SK-N-SH treated with all-trans-retinoic acid at 6 μM for 48 hours (cell line): ENCODE measurements at regions not wholly inside any gene's neighbourhood (a gene's known extent, or its start where the extent isn't known, plus 50 kb on each side); places are given as distances from the start of the nearest gene placed in this dataset.
"Not testable (repeated sequence)": the region's sequence is repeated elsewhere in the genome, so short reads cannot be mapped to it uniquely, and the experiment has no call there.

ENCODE experiments used
- CSDC2 ChIP-seq: fragments of 250-450 bp; sonication (Bioruptor Pico); IDR thresholded peaks from 2 replicates; pipeline ENCODE4 v1.5.0; 2020; ENCODE audit warnings: mild to moderate bottlenecking, moderate library complexity
- ESRRG ChIP-seq: fragments of 250-450 bp; sonication (Bioruptor Pico); IDR thresholded peaks from 2 replicates; pipeline ENCODE4 v1.6.1; 2021; ENCODE audit warnings: mild to moderate bottlenecking
- GLIS3 ChIP-seq: fragments of 250-450 bp; sonication (Bioruptor Pico); IDR thresholded peaks from 2 replicates; pipeline ENCODE4 v1.5.0; 2020; ENCODE audit warnings: mild to moderate bottlenecking, moderate library complexity
- ISL1 ChIP-seq: fragments of 250-450 bp; sonication (Bioruptor Pico); IDR thresholded peaks from 2 replicates; pipeline ENCODE4 v2.1.2; 2022; ENCODE audit warnings: mild to moderate bottlenecking, moderate library complexity
- RARB ChIP-seq: fragments of 250-450 bp; sonication (Bioruptor Pico); IDR thresholded peaks from 2 replicates; pipeline ENCODE4 v1.8.0; 2021; ENCODE audit warnings: mild to moderate bottlenecking, moderate library complexity
- SNAI2 ChIP-seq: fragments of 250-450 bp; sonication (Bioruptor Pico); IDR thresholded peaks from 2 replicates; pipeline ENCODE4 v1.5.0; 2020; ENCODE audit warnings: mild to moderate bottlenecking, moderate library complexity
- ZC3H10 ChIP-seq: fragments of 250-450 bp; sonication (Bioruptor Pico); IDR thresholded peaks from 2 replicates; pipeline ENCODE4 v1.5.1; 2021; ENCODE audit warnings: mild to moderate bottlenecking, moderate library complexity
- ZFP3 ChIP-seq: fragments of 250-450 bp; sonication (Bioruptor Pico); IDR thresholded peaks from 2 replicates; pipeline ENCODE4 v1.5.0; 2020; ENCODE audit warnings: mild to moderate bottlenecking, moderate library complexity
- ZNF70 ChIP-seq: fragments of 450-650 bp; formaldehyde crosslinking; IDR thresholded peaks from 2 replicates; pipeline ENCODE4 v1.5.0; 2020; ENCODE audit warnings: mild to moderate bottlenecking, moderate library complexity
- TF ChIP-seq, protein P1 (sequence below): fragments of 250-450 bp; sonication (Bioruptor Pico); IDR thresholded peaks from 2 replicates; pipeline ENCODE4 v1.8.0; 2020; ENCODE audit warnings: mild to moderate bottlenecking, moderate library complexity, borderline replicate concordance
- TF ChIP-seq, protein P2 (sequence below): fragments of 250-450 bp; sonication (Bioruptor Pico); IDR thresholded peaks from 2 replicates; pipeline ENCODE4 v1.5.1; 2020; ENCODE audit warnings: low read depth, mild to moderate bottlenecking, moderate library complexity
- TF ChIP-seq, protein P3 (sequence below): fragments of 250-450 bp; sonication (Bioruptor Pico); IDR thresholded peaks from 2 replicates; pipeline ENCODE4 v1.5.0; 2020; ENCODE audit warnings: mild to moderate bottlenecking, moderate library complexity

DNA sequence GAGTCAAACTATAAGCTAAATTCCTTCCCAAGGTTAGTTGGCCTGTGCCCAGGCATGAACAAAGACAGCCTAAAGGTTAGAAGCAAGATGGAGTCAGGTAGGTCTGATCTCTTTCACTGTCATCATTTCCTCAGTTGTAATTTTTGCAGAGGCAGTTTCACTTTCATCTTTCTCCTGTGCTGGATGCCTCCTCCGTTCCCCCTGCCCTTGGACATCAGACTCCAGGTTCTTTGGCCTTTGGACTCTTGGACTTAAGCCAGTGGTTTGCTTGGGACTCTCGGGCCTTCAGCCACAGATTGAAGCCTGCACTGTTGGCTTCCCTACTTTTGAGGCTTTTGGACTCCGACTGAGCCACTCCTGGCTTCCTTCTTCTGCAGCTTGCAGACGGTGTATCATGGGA is 4013.8 kb upstream of the TPTE start:
- TF ChIP-seq ZC3H10, RARB, ISL1, GLIS3, ZFP3, SNAI2, ESRRG, ZNF70, CSDC2 (CRISPR knock-in tag): not testable (repeated sequence)
- TF ChIP-seq, protein P1, sequence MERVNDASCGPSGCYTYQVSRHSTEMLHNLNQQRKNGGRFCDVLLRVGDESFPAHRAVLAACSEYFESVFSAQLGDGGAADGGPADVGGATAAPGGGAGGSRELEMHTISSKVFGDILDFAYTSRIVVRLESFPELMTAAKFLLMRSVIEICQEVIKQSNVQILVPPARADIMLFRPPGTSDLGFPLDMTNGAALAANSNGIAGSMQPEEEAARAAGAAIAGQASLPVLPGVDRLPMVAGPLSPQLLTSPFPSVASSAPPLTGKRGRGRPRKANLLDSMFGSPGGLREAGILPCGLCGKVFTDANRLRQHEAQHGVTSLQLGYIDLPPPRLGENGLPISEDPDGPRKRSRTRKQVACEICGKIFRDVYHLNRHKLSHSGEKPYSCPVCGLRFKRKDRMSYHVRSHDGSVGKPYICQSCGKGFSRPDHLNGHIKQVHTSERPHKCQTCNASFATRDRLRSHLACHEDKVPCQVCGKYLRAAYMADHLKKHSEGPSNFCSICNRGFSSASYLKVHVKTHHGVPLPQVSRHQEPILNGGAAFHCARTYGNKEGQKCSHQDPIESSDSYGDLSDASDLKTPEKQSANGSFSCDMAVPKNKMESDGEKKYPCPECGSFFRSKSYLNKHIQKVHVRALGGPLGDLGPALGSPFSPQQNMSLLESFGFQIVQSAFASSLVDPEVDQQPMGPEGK (CRISPR knock-in tag) = not testable (repeated sequence)
- TF ChIP-seq, protein P2, sequence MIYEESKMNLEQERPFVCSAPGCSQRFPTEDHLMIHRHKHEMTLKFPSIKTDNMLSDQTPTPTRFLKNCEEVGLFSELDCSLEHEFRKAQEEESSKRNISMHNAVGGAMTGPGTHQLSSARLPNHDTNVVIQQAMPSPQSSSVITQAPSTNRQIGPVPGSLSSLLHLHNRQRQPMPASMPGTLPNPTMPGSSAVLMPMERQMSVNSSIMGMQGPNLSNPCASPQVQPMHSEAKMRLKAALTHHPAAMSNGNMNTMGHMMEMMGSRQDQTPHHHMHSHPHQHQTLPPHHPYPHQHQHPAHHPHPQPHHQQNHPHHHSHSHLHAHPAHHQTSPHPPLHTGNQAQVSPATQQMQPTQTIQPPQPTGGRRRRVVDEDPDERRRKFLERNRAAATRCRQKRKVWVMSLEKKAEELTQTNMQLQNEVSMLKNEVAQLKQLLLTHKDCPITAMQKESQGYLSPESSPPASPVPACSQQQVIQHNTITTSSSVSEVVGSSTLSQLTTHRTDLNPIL = not testable (repeated sequence)
- TF ChIP-seq, protein P3, sequence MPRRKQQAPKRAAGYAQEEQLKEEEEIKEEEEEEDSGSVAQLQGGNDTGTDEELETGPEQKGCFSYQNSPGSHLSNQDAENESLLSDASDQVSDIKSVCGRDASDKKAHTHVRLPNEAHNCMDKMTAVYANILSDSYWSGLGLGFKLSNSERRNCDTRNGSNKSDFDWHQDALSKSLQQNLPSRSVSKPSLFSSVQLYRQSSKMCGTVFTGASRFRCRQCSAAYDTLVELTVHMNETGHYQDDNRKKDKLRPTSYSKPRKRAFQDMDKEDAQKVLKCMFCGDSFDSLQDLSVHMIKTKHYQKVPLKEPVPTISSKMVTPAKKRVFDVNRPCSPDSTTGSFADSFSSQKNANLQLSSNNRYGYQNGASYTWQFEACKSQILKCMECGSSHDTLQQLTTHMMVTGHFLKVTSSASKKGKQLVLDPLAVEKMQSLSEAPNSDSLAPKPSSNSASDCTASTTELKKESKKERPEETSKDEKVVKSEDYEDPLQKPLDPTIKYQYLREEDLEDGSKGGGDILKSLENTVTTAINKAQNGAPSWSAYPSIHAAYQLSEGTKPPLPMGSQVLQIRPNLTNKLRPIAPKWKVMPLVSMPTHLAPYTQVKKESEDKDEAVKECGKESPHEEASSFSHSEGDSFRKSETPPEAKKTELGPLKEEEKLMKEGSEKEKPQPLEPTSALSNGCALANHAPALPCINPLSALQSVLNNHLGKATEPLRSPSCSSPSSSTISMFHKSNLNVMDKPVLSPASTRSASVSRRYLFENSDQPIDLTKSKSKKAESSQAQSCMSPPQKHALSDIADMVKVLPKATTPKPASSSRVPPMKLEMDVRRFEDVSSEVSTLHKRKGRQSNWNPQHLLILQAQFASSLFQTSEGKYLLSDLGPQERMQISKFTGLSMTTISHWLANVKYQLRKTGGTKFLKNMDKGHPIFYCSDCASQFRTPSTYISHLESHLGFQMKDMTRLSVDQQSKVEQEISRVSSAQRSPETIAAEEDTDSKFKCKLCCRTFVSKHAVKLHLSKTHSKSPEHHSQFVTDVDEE (CRISPR knock-in tag) = not testable (repeated sequence)
